Ovary (tissue), 7 donors: ENCODE measurements at regions not wholly inside any gene's neighbourhood (a gene's known extent, or its start where the extent isn't known, plus 50 kb on each side); places are given as distances from the start of the nearest gene placed in this dataset.
"Not testable (repeated sequence)": the region's sequence is repeated elsewhere in the genome, so short reads cannot be mapped to it uniquely, and the experiment has no call there.

Source experiments
- DNase-seq, 5 donors: peaks; one replicate each; pipeline ENCODE4 v3.0.0-alpha.2; 2019 to 2020
- H3K27ac ChIP-seq, 2 donors: fragments of 200-600 bp; one replicate each; pipeline versions ENCODE4 v1.5.1 to v1.8.0; 2019 to 2022
- H3K27me3 ChIP-seq: fragments of 200-600 bp; one replicate; pipeline ENCODE4 v1.8.0; 2022
- H3K36me3 ChIP-seq: fragments of 200-600 bp; sonication (generic); one replicate; pipeline ENCODE4 v1.5.1; 2019
- H3K4me1 ChIP-seq: one replicate; pipeline ENCODE4 v1.8.1; 2013; ENCODE audit warnings: mild to moderate bottlenecking, moderate library complexity; ENCODE audit not compliant: insufficient read depth
- H3K4me3 ChIP-seq: fragments of 200-600 bp; sonication (generic); one replicate; pipeline ENCODE4 v1.5.1; 2017
- H3K9me3 ChIP-seq, 2 donors: fragments of 200-600 bp in 1 of 2; sonication (generic) in 1 of 2; one replicate each; pipeline versions ENCODE4 v1.5.1 to v1.8.1; 2013 to 2019; ENCODE audit warnings: mild to moderate bottlenecking in 1 of 2, moderate library complexity in 1 of 2
- EP300 ChIP-seq: sonication (generic); formaldehyde crosslinking; IDR thresholded peaks from one replicate; pipeline ENCODE4 v1.6.1; 2017; ENCODE audit warnings: antibody characterized with exemption
- POLR2A ChIP-seq: fragments of 450-650 bp; IDR thresholded peaks from one replicate; pipeline ENCODE4 v1.6.1; 2017; ENCODE audit warnings: antibody characterized with exemption, mild to moderate bottlenecking, moderate library complexity
- WGBS, 3 donors: extraction: QIAGEN DNeasy Blood & Tissue Kit in 1 of 3; methylation state at CpG; one replicate each; pipeline versions ENCODE4 v1.1.5 to v1.1.7; 2013 to 2017; 5-methylcytosine and 5-hydroxymethylcytosine counted together
- intact Hi-C, 4 donors: fragments of 100-400 bp; cut with DNase I; formaldehyde crosslinking; loops; one replicate each; pipeline versions ENCODE4 v1.11.0 to v1.15.1; 2022 to 2023
- TF ChIP-seq, protein P1 (sequence below), 3 donors: fragments of 450-650 bp in 2 of 3; fragments of 200-600 bp in 1 of 3; IDR thresholded peaks; one replicate each; pipeline versions ENCODE4 v1.5.1 to v1.8.0; 2016 to 2022; ENCODE audit warnings: antibody characterized with exemption in 3 of 3, mild to moderate bottlenecking in 1 of 3
- donor health status: DM: no; HTN: no; CAD: no; lungs with moderate emphysema.
- donor health status: DM: no; HTN: no; CAD: no.
- donor health status: Bipolar disorder and iron deficiency.
- donor health status: DM: no; HTN: no; CAD: no.
- donor health status: DM: yes; HTN: yes; CAD: no.

GRCh38 chrX:54640103-54640690 is 110.2 kb downstream of the GNL3L start:
- Histone ChIP-seq H3K9me3 (no peaks in the 10 kb centered on the region), H3K27ac (peak overlapping the region; percentile 27 to 85), H3K36me3 (no peaks in the 10 kb centered on the region), H3K4me1 (no peaks in the 10 kb centered on the region), H3K27me3 (no peaks in the 10 kb centered on the region), H3K4me3 (peak overlapping the region; percentile 36)
- 53 to 55% (median 55%) methylated on average over 6 of the region's 6 CpGs for WGBS, 3 donors
- DNase-seq, result no peak
- TF ChIP-seq, protein P1, sequence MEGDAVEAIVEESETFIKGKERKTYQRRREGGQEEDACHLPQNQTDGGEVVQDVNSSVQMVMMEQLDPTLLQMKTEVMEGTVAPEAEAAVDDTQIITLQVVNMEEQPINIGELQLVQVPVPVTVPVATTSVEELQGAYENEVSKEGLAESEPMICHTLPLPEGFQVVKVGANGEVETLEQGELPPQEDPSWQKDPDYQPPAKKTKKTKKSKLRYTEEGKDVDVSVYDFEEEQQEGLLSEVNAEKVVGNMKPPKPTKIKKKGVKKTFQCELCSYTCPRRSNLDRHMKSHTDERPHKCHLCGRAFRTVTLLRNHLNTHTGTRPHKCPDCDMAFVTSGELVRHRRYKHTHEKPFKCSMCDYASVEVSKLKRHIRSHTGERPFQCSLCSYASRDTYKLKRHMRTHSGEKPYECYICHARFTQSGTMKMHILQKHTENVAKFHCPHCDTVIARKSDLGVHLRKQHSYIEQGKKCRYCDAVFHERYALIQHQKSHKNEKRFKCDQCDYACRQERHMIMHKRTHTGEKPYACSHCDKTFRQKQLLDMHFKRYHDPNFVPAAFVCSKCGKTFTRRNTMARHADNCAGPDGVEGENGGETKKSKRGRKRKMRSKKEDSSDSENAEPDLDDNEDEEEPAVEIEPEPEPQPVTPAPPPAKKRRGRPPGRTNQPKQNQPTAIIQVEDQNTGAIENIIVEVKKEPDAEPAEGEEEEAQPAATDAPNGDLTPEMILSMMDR (IDR thresholded peaks at IDR 0.05), result no peak
- intact Hi-C loops, result no loop called here

DNA sequence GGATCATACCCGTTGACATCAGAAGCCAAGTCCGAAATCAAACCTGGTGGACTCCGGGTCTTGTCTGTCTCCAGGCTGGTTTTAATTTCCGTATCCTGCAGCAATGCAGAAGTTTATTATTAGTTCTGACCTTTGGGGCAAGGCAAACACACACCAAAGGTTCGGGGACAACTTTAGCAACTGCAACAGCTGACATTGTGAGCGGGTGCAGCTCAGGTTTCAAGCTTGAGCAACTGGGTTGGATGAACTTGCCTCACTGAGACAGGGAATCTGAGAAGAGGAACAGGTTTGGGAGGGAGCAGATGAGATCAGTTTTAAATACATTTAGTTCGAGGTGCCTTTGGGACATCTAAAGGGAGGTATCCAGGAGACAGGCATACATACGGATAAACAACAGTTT is 110.7 kb downstream of the GNL3L start:
- Histone ChIP-seq H3K36me3 (no peaks in the 10 kb centered on the region), H3K27ac (no peak overlapping the region), H3K4me3 (no peak overlapping the region), H3K27me3 (no peaks in the 10 kb centered on the region), H3K4me1 (no peaks in the 10 kb centered on the region), H3K9me3 (no peaks in the 10 kb centered on the region)
- WGBS, 3 donors, result 60 to 76% (median 70%) methylated on average over 8 of the region's 8 CpGs
- DNase-seq, result peak in 1 of 5 donors; percentile 11
- TF ChIP-seq EP300 (no peak), POLR2A (no peak)
- TF ChIP-seq, protein P1 (IDR thresholded peaks at IDR 0.05), result no peak
- intact Hi-C loops, result no loop called here

DNA sequence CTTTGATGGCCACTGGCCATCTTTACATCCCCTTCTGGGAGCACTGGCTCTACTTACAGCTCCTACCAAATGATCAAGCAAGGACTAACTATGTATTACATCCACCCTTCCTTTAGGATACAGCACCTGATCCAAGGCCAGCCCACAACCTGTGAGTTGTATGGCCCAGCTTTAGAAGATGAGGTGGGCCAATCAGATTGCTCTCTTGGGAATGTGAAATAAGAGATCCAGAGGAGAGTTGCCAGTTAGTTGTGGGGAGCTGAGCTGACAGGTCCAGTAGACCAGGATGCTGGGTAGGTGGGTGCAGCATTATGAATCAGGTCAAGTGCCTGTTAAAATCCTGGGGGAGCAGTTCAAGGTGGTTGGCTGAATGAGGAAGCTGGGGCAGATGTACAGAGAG is 111.5 kb downstream of the GNL3L start:
- no peaks in the 10 kb centered on the region for H3K27me3 ChIP-seq
- DNase-seq, result no peak
- no peak overlapping the region for H3K4me3 ChIP-seq
- H3K9me3 ChIP-seq, result no peaks in the 10 kb centered on the region
- intact Hi-C loops, result no loop called here
- TF ChIP-seq EP300, result no peak
- TF ChIP-seq POLR2A, result no peak
- TF ChIP-seq, protein P1 (IDR thresholded peaks at IDR 0.05), result no peak
- H3K4me1 ChIP-seq, result no peaks in the 10 kb centered on the region
- H3K27ac ChIP-seq, result no peak overlapping the region
- no peaks in the 10 kb centered on the region for H3K36me3 ChIP-seq

DNA sequence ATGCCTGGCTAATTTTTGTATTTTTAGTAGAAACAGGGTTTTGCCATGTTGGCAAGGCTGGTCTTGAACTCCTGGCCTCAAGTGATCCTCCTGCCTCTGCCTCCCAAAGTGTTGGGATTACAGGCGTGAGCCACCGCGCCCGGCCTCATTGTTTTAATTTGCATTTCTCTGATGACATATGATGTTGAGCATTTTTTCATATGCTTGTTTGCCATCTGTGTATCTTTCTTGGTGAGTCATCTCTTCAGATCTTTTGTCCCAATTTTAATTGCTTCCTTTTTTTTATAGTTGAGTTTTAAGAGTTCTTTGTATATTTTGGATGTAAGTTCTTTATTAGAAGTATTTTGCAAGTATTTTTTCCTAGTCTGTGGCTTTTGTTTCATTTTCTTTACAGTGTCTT is 117.6 kb downstream of the GNL3L start:
- DNase-seq, H3K27me3 ChIP-seq, H3K4me1 ChIP-seq, H3K36me3 ChIP-seq, H3K9me3 ChIP-seq, H3K27ac ChIP-seq, H3K4me3 ChIP-seq, intact Hi-C loops: not testable (repeated sequence)
- WGBS, 3 donors, result 91 to 95% (median 95%) methylated on average over 4 of the region's 4 CpGs

- H3K27me3 ChIP-seq, result no peaks in the 10 kb centered on the region
- H3K4me1 ChIP-seq, result no peaks in the 10 kb centered on the region
- peaks cover 0 to 3% of the 10 kb centered on the region in 2 donors for H3K9me3 ChIP-seq
- 57 to 65% (median 62%) methylated on average over 2 of the region's 2 CpGs for WGBS, 3 donors
- H3K36me3 ChIP-seq, result no peaks in the 10 kb centered on the region
- intact Hi-C loops, result no loop called here
- TF ChIP-seq, protein P1 (IDR thresholded peaks at IDR 0.05), result no peak
- TF ChIP-seq POLR2A (no peak), EP300 (no peak)
- no peak overlapping the region for H3K27ac ChIP-seq
- no peak overlapping the region for H3K4me3 ChIP-seq
- no peak for DNase-seq
Observed at GRCh38 chrX:54659547-54659946, 129.5 kb downstream of the GNL3L start.
